Brain pericyte (primary cell): ENCODE measurements at regions not wholly inside any gene's neighbourhood (a gene's known extent, or its start where the extent isn't known, plus 50 kb on each side); places are given as distances from the start of the nearest gene placed in this dataset.
"Not testable (repeated sequence)": the region's sequence is repeated elsewhere in the genome, so short reads cannot be mapped to it uniquely, and the experiment has no call there.

Source experiments
- DNase-seq: peaks from one replicate; pipeline ENCODE4 v3.0.0-alpha.2; 2012; ENCODE audit warnings: low read depth, low spot score

DNA sequence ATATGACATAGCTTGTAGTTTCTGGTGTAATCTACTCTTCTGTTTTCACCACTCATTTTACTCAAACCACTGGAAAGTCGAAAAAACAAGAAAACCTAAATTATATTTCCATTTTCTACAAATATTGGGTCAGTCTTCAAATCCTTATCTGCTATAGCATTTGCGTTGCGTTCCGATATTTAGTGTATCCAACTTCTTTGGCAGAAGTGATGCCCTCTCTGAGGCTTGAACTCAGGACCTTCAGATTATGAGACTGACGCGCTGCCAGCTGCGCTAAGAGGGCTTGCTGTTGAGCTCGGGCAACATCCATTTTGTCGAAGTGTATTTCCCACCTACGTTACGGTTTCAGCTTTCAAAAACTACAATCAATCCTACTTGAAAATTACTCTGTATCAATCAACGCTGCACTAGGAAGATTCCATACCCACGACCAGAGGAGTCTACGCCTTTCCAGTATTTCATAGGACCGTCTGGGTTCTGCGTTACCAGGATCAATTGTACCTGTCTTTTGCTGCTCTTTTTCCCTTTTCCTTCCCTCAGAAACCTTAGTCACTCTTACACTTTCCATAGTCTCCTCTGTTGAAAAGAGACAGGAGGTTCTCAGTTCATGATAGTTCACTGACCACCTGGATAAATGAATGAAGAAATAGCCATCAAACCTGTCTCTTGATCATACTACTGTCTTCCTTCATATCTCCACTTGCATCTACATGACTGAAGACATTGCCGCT, 140.5 kb upstream of the ZNF322 start:
- not testable (repeated sequence) for DNase-seq

DNA sequence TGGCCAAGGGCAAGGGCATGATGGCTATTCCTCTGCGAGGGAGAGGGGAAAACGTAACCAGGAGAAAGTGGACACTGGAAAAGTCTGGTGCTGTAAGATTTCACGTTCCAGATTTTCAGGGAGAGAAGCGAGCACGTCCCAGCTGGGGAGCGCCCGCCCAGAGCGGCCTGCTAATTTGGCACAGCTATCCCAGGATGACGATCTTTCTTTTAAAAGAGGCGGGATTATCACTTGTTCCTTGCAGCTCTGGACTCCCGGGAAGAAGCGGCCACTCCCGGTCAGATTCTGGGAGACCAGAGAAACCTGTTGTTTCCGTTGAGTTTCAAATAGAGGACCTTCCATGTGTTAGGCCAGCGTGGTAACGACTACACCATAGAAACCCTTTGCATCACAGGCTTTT, 144.2 kb upstream of the ZNF322 start:
- not testable (repeated sequence) for DNase-seq

DNA sequence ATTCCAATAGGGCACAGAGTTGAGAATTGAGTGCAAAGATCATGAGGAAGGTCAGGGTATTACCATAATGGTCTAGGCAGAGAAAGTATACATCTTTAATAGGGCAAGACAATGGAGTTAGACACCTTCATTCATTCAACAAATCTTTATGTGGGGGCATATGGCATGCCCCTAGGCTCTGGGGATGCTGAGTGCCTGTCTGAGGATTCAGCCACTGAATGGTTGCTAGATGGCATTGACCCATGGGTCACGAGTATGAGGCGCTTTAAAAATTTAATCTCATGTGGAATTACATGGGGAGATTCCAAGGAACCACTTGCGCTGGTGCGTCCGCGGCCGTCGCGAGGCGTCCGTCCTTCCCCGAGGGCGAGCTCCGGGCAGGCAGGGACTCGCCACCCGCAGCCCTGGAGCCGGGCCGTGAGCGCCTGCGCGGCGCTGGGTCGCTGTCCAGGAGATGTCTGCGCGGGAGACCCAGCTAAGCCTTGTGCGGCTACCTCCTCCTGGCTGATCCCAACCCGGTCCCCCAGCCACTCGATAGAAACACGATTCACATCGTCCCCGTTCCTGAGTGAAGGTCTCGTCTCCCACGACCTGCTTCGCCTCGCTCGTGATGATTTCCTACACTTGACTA, 152.1 kb upstream of the ZNF322 start:
- DNase-seq, result not testable (repeated sequence)

DNA sequence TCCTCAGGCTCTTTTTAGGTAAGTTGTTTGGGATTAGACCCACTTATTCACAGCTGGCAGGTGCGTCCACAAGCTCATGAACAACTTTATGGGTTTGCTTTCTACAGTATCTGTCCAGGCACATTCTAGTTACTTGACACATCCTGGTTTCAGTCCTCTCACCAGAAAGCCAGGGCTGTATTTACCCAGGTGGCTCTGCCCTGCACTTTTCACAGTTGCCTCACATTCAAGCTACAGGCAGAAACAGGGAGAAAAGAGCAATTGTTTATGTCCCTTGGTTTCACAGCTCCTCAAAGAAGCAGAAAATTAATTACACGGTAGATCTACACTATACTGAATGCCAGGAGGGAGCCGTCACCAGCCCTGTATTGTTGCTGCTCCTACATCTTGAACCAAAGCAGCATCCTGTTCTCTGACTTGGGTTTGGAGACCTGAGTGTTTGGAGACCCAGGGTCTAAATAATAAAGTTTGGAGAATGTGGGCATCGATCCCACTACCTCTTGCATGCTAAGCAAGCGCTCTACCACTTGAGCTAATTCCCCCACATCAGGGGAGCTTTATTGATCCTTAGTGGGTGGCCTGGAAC, 159.2 kb upstream of the ZNF322 start:
- DNase-seq, result not testable (repeated sequence)

DNA sequence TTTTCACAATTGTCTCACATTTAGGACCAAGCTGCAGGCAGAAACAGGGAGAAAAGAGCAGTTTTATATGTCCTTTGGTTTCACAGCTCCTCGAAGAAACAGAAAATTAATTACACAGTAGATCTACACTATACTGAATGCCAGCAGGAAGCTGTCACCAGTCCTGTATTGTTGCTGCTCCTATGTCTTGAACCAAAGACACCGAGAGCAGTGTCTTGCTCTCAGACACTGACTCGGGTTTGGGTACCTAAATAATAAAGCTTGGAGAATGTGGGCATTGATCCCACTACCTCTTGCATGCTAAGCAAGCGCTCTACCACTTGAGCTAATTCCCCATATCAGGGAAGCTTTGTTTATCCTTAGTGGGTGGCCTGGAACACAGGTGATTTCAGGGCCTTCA, 168.4 kb upstream of the ZNF322 start:
- not testable (repeated sequence) for DNase-seq

DNA sequence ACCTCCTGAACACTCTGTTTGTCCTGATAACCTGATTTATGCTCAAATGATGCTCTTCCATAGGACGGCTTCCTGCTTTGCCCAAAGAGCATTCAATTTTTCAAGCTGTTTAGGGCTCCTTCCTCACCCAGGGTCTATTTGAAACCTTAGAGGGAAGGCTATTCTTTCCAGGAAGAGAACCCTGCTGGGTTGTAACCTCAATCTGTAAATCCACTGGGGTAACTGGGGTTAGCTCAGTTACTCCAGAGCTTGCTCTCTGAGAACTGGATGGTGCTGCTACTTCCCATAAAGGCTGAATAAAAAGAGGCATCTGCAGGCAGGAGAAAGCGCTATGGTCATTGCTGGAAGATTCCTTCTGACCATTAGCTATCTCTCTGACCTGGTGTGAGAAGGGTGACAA, 169.9 kb upstream of the ZNF322 start:
- DNase-seq, result not testable (repeated sequence)

DNA sequence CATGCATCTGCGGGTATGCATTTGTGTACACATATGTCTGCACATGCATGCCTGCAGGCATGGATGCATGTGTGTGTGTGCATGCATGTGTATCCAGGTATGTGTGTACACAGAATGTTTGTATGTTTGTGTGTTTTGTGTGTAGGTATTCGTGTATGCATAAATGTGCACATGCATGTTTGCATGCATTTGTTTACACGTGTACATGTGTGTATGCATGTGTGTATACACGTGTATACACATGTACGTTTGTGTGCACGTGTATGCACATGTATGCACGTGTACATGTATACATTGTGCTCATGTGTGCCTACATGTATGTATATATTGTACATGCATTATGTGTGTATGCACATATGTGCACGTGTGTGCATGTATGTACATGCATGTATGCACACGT, 171.4 kb upstream of the ZNF322 start:
- DNase-seq, result not testable (repeated sequence)

DNA sequence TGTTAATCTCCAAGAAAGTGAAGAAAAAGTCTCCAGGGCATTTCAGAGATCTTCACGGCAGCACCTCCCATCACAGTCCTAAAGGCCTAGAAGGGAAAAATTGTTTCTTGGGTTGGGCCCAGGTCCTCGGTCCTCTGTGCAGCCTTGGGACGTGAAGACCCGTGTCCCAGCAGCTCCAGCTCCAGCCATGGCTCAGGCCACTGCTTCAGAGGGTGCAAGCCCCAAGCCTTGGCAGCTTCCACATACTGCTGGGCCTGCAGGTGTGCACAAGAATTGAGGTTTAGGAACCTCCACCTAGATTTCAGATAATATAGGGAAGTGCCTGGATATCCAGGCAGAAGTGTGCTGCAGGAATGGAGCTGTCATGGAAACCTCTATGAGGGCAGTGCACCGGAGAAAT, 176.2 kb upstream of the ZNF322 start:
- DNase-seq, result not testable (repeated sequence)

DNA sequence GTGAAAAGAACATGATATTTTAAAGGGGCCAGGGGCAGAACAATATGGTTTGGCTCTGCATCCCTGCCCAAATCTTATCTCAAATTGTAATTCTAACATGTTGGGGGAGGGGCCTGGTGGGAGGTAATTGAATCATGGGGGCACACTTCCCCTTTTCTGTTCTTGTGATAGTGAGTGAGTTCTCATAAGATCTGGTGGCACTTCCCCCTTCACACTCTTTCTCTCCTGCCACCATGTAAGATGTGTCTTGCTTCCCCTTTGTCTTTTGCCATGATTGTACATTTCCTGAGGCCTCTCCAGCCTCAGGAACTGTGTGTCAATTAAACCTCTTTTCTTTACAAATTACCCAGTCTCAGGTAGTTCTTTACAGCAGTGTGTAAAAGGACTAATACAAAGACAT, 177.1 kb upstream of the ZNF322 start:
- DNase-seq, result not testable (repeated sequence)

DNA sequence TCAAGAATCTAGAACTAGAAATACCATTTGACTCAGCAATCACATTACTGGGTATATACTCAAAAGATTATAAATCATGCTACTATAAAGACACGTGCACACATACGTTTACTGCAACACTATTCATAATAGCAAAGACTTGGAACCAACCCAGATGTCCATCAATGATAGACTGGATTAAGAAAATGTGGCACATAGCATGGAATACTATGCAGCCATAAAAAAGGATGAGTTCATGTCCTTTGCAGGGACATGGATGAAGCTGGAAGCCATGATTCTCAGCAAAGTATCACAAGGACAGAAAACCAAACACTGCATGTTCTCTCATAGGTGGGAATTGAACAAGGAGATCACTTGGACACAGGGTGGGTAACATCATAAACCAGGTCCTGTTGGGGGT, 185.3 kb upstream of the ZNF322 start:
- DNase-seq, result not testable (repeated sequence)

DNA sequence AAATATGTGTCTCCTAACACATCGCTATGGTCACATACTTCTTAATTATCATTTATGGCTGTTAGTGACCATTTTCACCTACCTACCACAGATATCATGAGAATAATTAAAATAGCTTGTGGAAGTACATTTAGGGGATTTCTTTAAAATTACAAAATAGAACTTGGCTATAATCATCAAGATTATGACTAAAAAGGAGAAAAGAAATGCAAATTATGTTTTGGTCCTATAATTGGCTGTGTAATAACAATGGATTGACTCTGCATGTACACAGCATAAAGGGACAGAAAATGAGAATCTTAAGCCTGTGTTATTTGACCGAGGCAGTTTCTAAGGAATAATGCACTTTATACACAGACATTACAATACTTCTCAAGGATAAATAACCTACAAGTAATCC, 197.7 kb upstream of the ZNF322 start:
- DNase-seq, result not testable (repeated sequence)

DNA sequence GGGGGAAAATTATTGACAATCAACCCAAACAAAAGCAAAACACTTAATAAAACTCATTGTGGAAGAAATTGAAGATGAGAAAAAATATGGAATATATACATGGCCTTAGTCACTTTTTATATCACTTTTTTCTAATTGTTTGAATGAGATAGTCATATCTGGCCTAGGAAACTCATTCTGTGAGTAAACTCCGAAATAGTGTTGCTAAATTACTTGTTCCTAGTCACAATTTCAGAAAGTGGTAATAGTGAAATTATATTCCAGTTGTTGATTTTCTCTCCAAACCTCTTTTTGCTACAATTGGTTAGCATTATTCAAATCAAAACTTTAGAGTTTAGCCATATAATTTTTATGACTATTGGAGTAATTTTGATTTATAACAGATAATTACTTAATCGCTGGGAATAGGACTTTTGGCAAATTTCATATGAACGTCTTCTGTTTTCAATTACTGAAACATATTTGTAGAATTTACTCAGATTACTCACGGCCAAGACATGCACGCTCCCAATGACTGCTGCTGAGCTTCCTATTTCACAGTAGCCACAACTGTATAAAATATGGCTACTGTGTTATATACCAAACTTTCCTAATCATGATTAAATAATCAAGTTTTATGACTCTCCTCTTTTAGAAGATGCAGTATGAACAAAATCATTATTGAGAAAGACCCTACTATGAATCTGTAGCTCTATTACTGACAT, 199.7 kb upstream of the ZNF322 start:
- DNase-seq, result not testable (repeated sequence)

DNA sequence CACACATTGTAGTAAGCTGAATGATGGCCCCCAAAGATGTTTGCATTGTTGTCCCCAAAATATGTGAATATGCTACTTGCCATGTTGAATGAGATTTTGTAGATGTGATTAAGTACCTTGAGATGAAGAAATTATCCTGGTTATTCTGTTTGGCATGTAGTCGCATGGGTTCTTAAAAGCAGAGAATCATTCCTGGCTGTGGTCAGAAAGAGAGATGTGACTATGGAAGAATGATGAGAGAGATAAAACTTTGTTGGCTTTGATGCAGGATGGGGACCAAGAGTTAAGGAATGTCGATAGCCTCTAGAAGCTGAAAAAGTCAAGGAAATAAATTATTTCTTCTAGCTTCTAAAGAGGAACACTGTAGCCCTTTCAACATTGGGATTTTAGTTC, 200.2 kb upstream of the ZNF322 start:
- not testable (repeated sequence) for DNase-seq

DNA sequence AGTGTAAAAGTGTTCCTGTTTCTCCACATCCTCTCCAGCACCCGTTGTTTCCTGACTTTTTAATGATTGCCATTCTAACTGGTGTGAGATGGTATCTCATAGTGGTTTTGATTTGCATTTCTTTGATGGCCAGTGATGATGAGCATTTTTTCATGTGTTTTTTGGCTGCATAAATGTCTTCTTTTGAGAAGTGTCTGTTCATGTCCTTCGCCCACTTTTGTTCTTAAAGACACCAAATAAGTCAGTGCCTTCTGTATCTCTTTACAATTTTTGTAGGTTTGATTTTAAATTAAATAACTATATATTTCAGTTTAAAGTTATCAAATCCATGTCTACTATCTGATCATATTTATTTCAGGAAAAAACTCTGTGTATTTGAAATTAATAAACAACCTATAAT, 202.4 kb upstream of the ZNF322 start:
- not testable (repeated sequence) for DNase-seq

DNA sequence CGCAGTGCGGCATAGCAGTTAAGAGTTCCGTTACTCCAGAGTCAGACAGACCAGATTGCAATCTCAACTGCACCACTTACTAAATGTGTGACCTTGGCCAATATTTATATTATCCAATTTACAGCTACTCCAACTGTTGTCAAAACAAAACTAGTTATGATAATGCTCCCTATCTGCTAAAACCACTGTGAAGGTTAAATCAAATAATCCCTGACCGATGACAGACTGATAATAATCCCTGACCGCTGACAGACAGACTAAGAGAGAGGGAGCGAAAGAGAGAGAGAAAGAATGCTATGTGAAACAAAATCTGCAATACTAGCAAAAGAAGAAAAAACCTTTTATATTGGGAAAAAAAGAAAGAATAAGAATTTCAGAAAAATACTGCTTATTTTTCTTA, 204.1 kb upstream of the ZNF322 start:
- DNase-seq, result not testable (repeated sequence)

DNA sequence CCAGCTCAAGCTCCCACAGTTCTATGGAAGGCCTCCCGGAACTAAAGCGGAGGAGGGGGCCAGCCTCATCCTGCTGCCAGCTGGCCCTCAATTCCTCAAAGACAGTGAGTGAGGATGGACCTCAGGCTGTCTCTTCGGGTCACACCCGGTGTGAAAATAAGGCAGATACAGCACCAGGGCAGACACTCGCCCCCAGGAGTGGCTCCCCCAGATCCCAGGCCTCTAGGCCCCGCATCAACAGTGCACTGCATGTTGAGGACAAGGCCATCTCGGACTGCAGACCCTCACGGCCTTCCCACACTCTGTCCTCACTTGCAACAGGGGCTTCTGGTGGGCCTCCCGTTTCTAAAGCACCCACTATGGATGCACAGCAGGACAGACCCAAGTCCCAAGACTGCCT, 239.2 kb upstream of the ZNF322 start:
- not testable (repeated sequence) for DNase-seq

DNA sequence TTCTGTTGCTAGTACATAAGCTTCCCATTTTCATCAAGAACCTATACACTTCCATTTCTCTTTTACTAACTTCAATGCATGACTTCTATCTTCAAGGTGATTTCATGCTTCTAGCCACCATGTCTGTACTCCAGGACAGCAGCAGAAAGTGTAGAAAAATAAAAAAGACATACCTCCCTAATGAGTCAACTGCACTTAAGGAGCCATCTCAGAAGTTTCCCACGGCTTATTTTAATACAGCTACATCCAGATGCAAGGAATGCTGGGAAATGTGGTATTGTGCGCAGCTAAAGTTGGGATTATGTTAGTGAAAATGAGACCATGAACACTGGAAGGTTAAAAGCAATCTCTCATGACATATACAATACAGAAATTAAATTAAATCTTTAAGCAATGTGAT, 264.7 kb upstream of the ZNF322 start:
- DNase-seq, result not testable (repeated sequence)

DNA sequence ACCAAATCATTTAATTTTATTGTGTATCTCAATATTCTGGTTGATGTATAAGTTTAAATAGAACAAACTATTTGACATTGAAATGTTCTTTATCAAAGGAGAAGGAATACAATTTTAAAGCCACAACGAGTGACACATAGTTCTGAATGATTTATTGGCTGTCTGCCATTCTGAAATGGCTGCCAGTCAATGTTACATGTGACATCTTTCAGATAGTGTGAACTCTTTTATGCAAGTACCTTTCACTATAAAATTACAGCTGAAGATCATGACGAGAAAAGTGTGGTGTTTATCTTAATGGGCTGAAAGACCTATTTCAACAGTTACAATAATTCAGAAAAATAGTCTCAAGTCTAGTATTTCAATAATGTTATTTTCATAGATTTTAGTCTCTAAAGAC, 268.6 kb upstream of the ZNF322 start:
- DNase-seq, result not testable (repeated sequence)

DNA sequence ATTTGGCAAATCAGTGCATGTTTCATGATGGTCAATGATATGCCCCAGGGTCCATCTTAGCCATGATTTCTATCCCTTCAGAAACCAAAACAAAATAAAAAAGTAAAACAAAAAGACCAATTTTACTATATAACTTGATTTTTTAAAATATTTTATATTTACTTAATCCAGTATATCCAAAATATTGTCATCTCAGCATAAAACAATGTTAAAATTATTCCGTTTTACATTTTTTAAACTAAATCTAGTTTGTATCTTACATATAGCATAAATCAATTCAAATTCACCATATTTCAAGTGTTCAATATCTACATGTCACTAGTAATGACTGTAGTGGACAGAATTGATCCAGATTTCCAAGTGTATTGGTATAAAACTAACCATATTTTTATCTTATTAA, 277.7 kb upstream of the ZNF322 start:
- DNase-seq, result not testable (repeated sequence)

DNA sequence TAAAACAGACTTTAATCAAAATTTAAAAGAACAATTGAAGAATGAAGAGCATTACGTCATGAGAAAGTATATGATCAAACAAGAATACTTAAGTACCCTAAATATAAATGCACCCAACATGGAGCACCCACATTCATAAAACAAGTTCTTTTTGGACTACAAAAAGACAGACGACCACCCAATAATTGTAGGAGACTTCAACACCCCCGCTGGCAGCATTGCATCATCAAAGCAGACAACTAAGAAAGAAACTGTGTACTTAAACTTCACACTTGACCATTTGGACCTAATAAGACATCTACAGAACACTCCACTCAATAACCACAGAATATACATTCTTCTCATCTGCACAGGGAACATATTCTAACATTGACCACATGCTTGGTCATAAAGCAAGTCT, 291.7 kb upstream of the ZNF322 start:
- DNase-seq, result not testable (repeated sequence)

DNA sequence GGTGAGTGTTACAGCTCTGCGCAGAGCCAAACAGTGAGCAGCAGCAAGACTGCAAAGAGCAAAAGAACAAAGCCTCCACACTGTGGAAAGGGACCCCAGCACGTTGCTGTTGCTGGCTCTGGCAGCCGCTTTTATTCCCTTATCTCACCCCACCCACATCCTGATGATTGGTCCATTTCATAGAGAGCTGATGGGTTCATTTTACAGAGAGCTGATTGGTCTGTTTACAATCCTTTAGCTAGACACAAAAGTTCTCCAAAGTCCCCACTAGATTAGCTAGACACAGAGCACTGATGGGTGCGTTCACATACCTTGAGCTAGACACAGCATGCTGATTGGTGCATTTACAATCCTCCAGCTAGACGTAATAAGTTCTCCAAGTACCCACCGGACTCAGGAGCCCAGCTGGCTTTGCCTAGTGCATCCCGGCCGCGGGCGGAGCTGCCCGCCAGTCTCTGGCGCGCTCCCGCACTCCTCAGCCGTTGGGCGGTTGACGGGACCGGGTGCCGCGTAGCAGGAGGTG, 291.4 kb upstream of the PRSS16 start:
- peak; percentile 6 for DNase-seq

DNA sequence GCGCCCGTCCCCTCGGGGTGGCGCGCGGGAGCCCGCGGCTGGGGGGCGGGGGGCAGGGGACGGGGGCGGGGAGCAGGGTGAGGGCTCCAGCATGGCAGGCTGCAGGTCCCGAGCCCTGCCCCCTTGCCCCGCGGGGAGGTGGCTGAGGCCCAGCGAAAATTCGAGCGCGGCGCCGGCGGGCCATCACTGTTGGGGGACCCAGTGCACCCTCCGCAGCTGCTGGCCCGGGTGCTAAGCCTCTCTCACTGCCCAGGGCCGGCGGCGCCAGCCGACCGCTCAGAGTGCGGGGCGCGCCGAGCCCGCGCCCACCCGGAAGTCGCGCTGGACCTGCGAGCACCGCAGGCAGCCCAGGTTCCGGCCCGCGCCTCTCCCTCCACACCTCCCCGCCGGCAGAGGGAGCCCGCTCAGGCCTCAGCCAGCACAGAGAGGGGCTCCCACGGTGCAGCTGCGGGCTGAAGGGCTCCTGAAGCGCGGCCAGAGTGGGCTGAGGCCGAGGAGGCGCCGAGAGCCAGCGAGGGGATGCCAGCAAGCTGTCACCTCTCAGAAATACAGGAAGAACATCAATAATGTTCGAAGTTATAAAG, 290.8 kb upstream of the PRSS16 start:
- not testable (repeated sequence) for DNase-seq
